Endothelial cell of umbilical vein (primary cell): ENCODE measurements at regions not wholly inside any gene's neighbourhood (a gene's known extent, or its start where the extent isn't known, plus 50 kb on each side); places are given as distances from the start of the nearest gene placed in this dataset.

ENCODE experiments used
- CTCF ChIP-seq, 2 donors: IDR thresholded peaks; 1 replicate in 1 of 2; 2 replicates in 1 of 2; pipeline ENCODE4 v1.5.1; 2011; ENCODE audit warnings: low read length in 2 of 2, mild to moderate bottlenecking in 2 of 2, moderate library complexity in 2 of 2, control low read depth in 1 of 2, inconsistent platforms in 1 of 2, low read depth in 1 of 2; ENCODE audit not compliant: insufficient read depth in 1 of 2; ENCODE audit errors: extremely low read depth in 1 of 2
- EZH2 ChIP-seq: IDR thresholded peaks from 2 replicates; pipeline ENCODE4 v1.6.1; 2012; ENCODE audit warnings: borderline replicate concordance, low read depth, mild to moderate bottlenecking, moderate library complexity, low read length, inconsistent platforms; ENCODE audit not compliant: severe bottlenecking
- FOS ChIP-seq: IDR thresholded peaks from 2 replicates; pipeline ENCODE4 v1.6.1; 2011; ENCODE audit warnings: mild to moderate bottlenecking, low read length, moderate library complexity, borderline replicate concordance; ENCODE audit not compliant: insufficient read depth
- GATA2 ChIP-seq: IDR thresholded peaks from 2 replicates; pipeline ENCODE4 v1.7.0; 2011; ENCODE audit warnings: low read depth, mild to moderate bottlenecking, moderate library complexity, mixed read lengths, low read length; ENCODE audit not compliant: insufficient read length, insufficient read depth
- JUN ChIP-seq: IDR thresholded peaks from 2 replicates; pipeline ENCODE4 v1.6.1; 2011; ENCODE audit warnings: borderline replicate concordance, low read depth; ENCODE audit not compliant: insufficient read length, insufficient read depth
- MAX ChIP-seq: IDR thresholded peaks from 2 replicates; pipeline ENCODE4 v1.6.1; 2011; ENCODE audit not compliant: insufficient read depth, insufficient read length
- MYC ChIP-seq: IDR thresholded peaks from one replicate; pipeline ENCODE4 v1.6.1; 2011; ENCODE audit warnings: mild to moderate bottlenecking, low read depth, low read length
- POLR2A ChIP-seq: IDR thresholded peaks from 2 replicates; pipeline ENCODE4 v1.6.1; 2012; ENCODE audit warnings: low read depth, mild to moderate bottlenecking, control low read depth, low read length
- POLR2AphosphoS5 ChIP-seq: IDR thresholded peaks from 2 replicates; pipeline ENCODE4 v1.6.1; 2012; ENCODE audit warnings: low read depth, mild to moderate bottlenecking, control low read depth, low read length, moderate library complexity; ENCODE audit not compliant: insufficient read depth

GRCh38 chr2:118296663-118297062 lies 208.4 kb downstream of the INSIG2 start:
- no peak for TF ChIP-seq POLR2AphosphoS5
- no peak for TF ChIP-seq CTCF (IDR thresholded peaks at IDR 0.05; ENCODE audit: extremely low read depth in 1 of 2, insufficient read depth in 1 of 2, low read depth in 1 of 2, low read length in 2 of 2)
- no peak for TF ChIP-seq EZH2
- no peak for TF ChIP-seq MYC
- TF ChIP-seq POLR2A = no peak
- no peak for TF ChIP-seq GATA2
- TF ChIP-seq FOS = no peak
- TF ChIP-seq MAX = no peak
- no peak for TF ChIP-seq JUN
